ENCODE measurements at regions not wholly inside any gene's neighbourhood (a gene's known extent, or its start where the extent isn't known, plus 50 kb on each side); places are given as distances from the start of the nearest gene placed in this dataset.

DNA sequence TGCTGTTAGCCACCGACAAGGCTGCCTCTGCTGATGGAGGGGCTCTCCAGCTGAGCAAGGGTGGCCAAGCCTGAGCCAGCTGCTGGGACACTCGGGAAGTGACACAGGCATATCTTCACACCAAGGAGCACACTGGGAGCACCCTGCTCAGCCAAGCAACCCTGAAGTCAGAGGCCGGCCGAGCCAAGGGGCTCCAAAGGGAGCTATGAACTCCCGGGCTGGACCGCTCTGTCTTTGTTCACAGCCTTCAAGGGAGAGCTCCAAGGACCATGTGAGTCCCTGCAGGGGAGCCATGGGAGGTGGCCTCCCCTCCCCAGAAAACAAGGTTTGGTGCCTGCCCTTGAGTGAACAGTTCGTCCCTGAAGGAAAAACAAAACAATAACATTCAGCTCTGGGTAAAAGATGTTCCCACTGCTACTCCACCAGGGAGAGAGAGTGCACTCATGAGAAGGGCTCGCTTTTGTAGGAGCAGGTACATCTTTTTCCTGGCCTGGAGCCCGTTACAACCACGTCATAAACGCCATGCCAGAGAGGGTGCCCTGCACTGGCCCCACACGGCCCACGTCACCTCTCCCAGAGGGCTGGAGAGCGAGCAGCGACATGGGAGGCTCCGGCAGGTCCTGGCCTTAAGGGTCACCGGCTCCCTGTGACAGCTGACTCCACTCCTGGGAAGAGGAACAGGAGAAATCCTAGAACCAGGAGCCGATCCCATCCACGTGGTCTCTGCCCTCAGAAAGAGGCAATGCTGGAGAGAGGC, 56.3 kb upstream of the SLC25A33 start:
- intact Hi-C loops (cut with DNase I) = no loop called here
- no peaks in the 10 kb centered on the region for H3K4me1 ChIP-seq (ENCODE audit: control insufficient read depth in 2 of 3, insufficient read depth in 2 of 3, low read depth in 1 of 3, low read length in 3 of 3)

DNA sequence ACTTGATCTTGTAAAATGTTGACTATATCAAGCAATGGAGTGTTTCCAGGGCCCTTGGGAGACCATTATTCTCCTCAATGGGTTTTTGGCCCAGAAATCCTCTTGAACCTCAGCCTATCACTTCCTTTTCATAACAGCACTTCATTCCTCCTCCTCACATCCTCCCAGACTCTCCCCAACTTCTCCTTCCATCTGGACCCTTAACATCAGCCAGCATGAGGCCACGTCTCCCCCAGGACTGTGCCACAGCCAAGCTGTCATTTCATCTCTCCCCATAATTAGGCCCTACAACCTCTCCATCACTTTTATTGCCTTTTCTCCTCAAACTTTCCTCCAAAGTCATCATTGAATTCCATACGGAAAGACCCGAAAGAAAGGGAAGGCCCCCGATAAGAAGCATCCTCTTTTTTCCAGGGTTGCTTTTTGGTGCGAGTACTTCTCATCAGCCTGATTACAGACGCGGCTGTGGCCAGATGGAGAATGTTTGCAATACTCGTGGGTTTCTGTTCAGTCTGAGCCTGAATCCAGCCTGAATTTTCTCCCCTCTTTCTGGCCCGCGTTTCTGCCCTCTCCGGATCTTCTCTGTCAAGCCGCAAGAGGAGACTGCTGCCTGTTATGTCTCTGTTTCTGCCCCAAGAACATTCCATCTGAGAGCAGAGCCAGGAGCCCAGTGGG, 52.7 kb upstream of the SLC25A33 start:
- TF ChIP-seq, protein P1, sequence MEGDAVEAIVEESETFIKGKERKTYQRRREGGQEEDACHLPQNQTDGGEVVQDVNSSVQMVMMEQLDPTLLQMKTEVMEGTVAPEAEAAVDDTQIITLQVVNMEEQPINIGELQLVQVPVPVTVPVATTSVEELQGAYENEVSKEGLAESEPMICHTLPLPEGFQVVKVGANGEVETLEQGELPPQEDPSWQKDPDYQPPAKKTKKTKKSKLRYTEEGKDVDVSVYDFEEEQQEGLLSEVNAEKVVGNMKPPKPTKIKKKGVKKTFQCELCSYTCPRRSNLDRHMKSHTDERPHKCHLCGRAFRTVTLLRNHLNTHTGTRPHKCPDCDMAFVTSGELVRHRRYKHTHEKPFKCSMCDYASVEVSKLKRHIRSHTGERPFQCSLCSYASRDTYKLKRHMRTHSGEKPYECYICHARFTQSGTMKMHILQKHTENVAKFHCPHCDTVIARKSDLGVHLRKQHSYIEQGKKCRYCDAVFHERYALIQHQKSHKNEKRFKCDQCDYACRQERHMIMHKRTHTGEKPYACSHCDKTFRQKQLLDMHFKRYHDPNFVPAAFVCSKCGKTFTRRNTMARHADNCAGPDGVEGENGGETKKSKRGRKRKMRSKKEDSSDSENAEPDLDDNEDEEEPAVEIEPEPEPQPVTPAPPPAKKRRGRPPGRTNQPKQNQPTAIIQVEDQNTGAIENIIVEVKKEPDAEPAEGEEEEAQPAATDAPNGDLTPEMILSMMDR (IDR thresholded peaks at IDR 0.05; ENCODE audit: borderline replicate concordance, extremely low read depth, insufficient read depth) = no peak
- Histone ChIP-seq H3K9me3 (ENCODE audit: control insufficient read depth in 2 of 3, insufficient read depth in 1 of 3, low read length in 3 of 3) (no peaks in the 10 kb centered on the region), H3K4me3 (ENCODE audit: low read length in 3 of 3) (no peak overlapping the region), H3K4me1 (ENCODE audit: control insufficient read depth in 2 of 3, insufficient read depth in 2 of 3, low read depth in 1 of 3, low read length in 3 of 3) (no peaks in the 10 kb centered on the region), H3K27ac (ENCODE audit: low read depth in 2 of 2, low read length in 2 of 2) (no peak overlapping the region), H3K36me3 (ENCODE audit: control insufficient read depth in 2 of 3, insufficient read depth in 3 of 3, low read length in 3 of 3) (no peaks in the 10 kb centered on the region), H3K9ac (ENCODE audit: low read length in 3 of 3) (no peak overlapping the region), H3K27me3 (ENCODE audit: control insufficient read depth, insufficient read depth, low read length) (no peaks in the 10 kb centered on the region)
- FAIRE-seq = no peak
- DNase-seq = no peak
- intact Hi-C loops (cut with DNase I) = no loop called here

More for the DNA sequence above, 56.3 kb upstream of the SLC25A33 start:
- Histone ChIP-seq H3K27ac (ENCODE audit: low read depth in 2 of 2, low read length in 2 of 2) (no peak overlapping the region), H3K4me3 (ENCODE audit: low read length in 3 of 3) (no peak overlapping the region), H3K27me3 (ENCODE audit: control insufficient read depth, insufficient read depth, low read length) (no peaks in the 10 kb centered on the region), H3K9me3 (ENCODE audit: control insufficient read depth in 2 of 3, insufficient read depth in 1 of 3, low read length in 3 of 3) (peaks cover 0 to under 1% (median 0%) of the 10 kb centered on the region in 3 donors), H3K36me3 (ENCODE audit: control insufficient read depth in 2 of 3, insufficient read depth in 3 of 3, low read length in 3 of 3) (no peaks in the 10 kb centered on the region), H3K9ac (ENCODE audit: low read length in 3 of 3) (no peak overlapping the region)
- FAIRE-seq (no peak), DNase-seq (no peak)
- TF ChIP-seq, protein P1 (IDR thresholded peaks at IDR 0.05; ENCODE audit: borderline replicate concordance, extremely low read depth, insufficient read depth) = no peak

All from kidney (tissue), 13 donors.